HG02943 (cell line): ENCODE measurements at regions not wholly inside any gene's neighbourhood (a gene's known extent, or its start where the extent isn't known, plus 50 kb on each side); places are given as distances from the start of the nearest gene placed in this dataset.
"Not testable (repeated sequence)": the region's sequence is repeated elsewhere in the genome, so short reads cannot be mapped to it uniquely, and the experiment has no call there.

Source experiments
- ATAC-seq: cut with Tn5 transposase; IDR thresholded peaks from one replicate; pipeline ENCODE4 v1.9.1; 2021; ENCODE audit warnings: mild to moderate bottlenecking, low read depth, moderate library complexity; ENCODE audit not compliant: unreplicated experiment

GRCh38 chr9:26262421-26263107 is 584.3 kb upstream of the TUSC1 start:
- ATAC-seq: no peak

- no peak for ATAC-seq
These were observed 583.5 kb upstream of the TUSC1 start for GRCh38 chr9:26261503-26262330.

GRCh38 chr9:26260238-26260637 is 582.0 kb upstream of the TUSC1 start:
- ATAC-seq: no peak

- ATAC-seq: no peak
These were observed 569.6 kb upstream of the TUSC1 start for GRCh38 chr9:26247861-26248260.

GRCh38 chr9:26244661-26245451 is 566.6 kb upstream of the TUSC1 start:
- ATAC-seq: no peak

- ATAC-seq: no peak
These were observed 565.5 kb upstream of the TUSC1 start for GRCh38 chr9:26243726-26244125.

GRCh38 chr9:26243029-26243697 is 564.9 kb upstream of the TUSC1 start:
- no peak for ATAC-seq

GRCh38 chr9:26240020-26240419 is 561.8 kb upstream of the TUSC1 start:
- no peak for ATAC-seq

- no peak for ATAC-seq
These were observed 559.0 kb upstream of the TUSC1 start for GRCh38 chr9:26237256-26237655.

GRCh38 chr9:26234865-26235264 is 556.6 kb upstream of the TUSC1 start:
- ATAC-seq: no peak

- ATAC-seq: no peak
These were observed 553.1 kb upstream of the TUSC1 start for GRCh38 chr9:26231391-26231790.

GRCh38 chr9:26229324-26230054 is 551.2 kb upstream of the TUSC1 start:
- no peak for ATAC-seq

GRCh38 chr9:26228273-26228672 is 550.0 kb upstream of the TUSC1 start:
- no peak for ATAC-seq

- no peak for ATAC-seq
These were observed 543.0 kb upstream of the TUSC1 start for GRCh38 chr9:26221290-26221689.

- no peak for ATAC-seq
These were observed 542.1 kb upstream of the TUSC1 start for GRCh38 chr9:26220367-26220766.

GRCh38 chr9:26219961-26220360 is 541.7 kb upstream of the TUSC1 start:
- ATAC-seq: no peak

GRCh38 chr9:26216702-26217101 is 538.5 kb upstream of the TUSC1 start:
- ATAC-seq: no peak

- ATAC-seq: not testable (repeated sequence)
These were observed 536.6 kb upstream of the TUSC1 start for GRCh38 chr9:26214713-26215444.

- ATAC-seq: no peak
These were observed 532.2 kb upstream of the TUSC1 start for GRCh38 chr9:26210338-26210851.
